Suprapubic skin (tissue), 3 donors: ENCODE measurements at regions not wholly inside any gene's neighbourhood (a gene's known extent, or its start where the extent isn't known, plus 50 kb on each side); places are given as distances from the start of the nearest gene placed in this dataset.
"Not testable (repeated sequence)": the region's sequence is repeated elsewhere in the genome, so short reads cannot be mapped to it uniquely, and the experiment has no call there.

Experiments used
- CTCF ChIP-seq, 2 donors: fragments of 200-600 bp in 1 of 2; fragments of 450-650 bp in 1 of 2; sonication (generic) in 1 of 2; IDR thresholded peaks; one replicate each; pipeline ENCODE4 v1.5.1; 2016 to 2019; ENCODE audit warnings: antibody characterized with exemption in 2 of 2, mild to moderate bottlenecking in 1 of 2, moderate library complexity in 1 of 2
- EP300 ChIP-seq: sonication (generic); formaldehyde crosslinking; IDR thresholded peaks from one replicate; pipeline ENCODE4 v1.6.1; 2017; ENCODE audit warnings: antibody characterized with exemption
- POLR2A ChIP-seq, 2 donors: fragments of 450-650 bp; IDR thresholded peaks; one replicate each; pipeline ENCODE4 v1.6.1; 2017; ENCODE audit warnings: antibody characterized with exemption in 2 of 2, mild to moderate bottlenecking in 2 of 2, moderate library complexity in 2 of 2

- not testable (repeated sequence) for TF ChIP-seq CTCF (IDR thresholded peaks at IDR 0.05); EP300; POLR2A (IDR thresholded peaks at IDR 0.05)
These were observed 113.7 kb upstream of the CCDC180 start for GRCh38 chr9:97193767-97194166.
